ENCODE measurements at regions not wholly inside any gene's neighbourhood (a gene's known extent, or its start where the extent isn't known, plus 50 kb on each side); places are given as distances from the start of the nearest gene placed in this dataset.

DNA sequence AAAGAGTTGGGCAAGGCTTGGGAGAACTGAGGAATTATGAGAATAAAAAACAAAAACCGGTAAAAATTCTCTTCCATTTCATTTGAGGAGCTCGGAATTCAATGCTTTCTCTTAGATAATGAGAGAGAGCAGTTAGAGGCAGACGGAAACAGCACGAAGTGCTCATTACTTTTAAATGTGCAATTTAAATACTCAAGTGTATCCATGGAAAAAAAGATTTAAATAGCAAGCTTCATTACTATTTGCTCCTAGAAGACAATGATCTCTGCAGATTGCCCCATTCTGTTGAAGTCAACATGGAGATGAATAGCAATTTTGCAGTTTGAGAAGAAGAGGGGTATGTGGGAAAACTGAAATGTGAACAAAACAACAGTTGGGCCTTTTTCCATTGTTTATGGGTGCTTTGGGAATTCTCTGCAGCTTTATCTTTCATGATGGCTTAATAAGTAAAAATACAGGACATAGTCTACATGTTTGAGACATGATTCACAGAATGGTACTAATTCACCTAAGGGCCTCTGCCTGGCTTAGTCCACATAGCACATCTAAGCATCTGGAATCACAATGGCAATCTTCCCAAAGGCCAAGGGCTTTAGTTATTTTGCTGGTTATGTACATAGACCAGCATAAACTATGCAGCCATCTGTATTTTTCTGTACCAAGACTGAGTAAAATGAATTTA lies 512.7 kb upstream of the FAT1 start:
- DNase-seq, result no peak
- no peak overlapping the region for H3K4me3 ChIP-seq

DNA sequence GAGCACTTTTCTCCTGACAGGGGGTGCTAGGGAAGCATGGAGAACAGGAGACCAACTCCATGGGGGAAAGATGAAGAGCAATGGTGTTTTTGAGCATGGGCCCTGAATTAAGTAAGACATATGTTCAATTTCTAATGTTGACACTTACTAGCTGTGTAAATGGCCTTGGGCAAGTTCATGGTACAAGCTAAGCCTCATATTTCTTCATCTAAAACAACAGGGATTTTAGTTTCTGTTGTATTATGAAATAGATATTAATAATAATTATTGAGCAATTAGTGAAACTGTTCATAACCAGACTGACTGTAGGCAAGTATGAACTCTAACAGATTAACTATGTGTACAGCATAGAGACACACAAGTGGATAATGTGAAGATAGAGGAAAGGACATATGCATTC lies 515.0 kb upstream of the FAT1 start:
- no peak for ATAC-seq
- H3K27me3 ChIP-seq, result no peaks in the 10 kb centered on the region

More for the DNA sequence above, 512.7 kb upstream of the FAT1 start:
- H3K9me3 ChIP-seq, result no peaks in the 10 kb centered on the region
- TF ChIP-seq, protein P1, sequence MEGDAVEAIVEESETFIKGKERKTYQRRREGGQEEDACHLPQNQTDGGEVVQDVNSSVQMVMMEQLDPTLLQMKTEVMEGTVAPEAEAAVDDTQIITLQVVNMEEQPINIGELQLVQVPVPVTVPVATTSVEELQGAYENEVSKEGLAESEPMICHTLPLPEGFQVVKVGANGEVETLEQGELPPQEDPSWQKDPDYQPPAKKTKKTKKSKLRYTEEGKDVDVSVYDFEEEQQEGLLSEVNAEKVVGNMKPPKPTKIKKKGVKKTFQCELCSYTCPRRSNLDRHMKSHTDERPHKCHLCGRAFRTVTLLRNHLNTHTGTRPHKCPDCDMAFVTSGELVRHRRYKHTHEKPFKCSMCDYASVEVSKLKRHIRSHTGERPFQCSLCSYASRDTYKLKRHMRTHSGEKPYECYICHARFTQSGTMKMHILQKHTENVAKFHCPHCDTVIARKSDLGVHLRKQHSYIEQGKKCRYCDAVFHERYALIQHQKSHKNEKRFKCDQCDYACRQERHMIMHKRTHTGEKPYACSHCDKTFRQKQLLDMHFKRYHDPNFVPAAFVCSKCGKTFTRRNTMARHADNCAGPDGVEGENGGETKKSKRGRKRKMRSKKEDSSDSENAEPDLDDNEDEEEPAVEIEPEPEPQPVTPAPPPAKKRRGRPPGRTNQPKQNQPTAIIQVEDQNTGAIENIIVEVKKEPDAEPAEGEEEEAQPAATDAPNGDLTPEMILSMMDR (IDR thresholded peaks at IDR 0.05), result no peak
- TF ChIP-seq POLR2A (IDR thresholded peaks at IDR 0.05), result no peak
- no peaks in the 10 kb centered on the region for H3K36me3 ChIP-seq
- H3K27me3 ChIP-seq, result no peaks in the 10 kb centered on the region
- ATAC-seq, result no peak
- 44% methylated on average over 4 of the region's 4 CpGs for WGBS (ENCODE audit: insufficient coverage, low coverage, low lambda C conversion rate, missing lambda C conversion rate)
- H3K4me1 ChIP-seq, result no peaks in the 10 kb centered on the region
- intact Hi-C loops (cut with DNase I), result no loop called here
- H3K27ac ChIP-seq, result no peak overlapping the region

DNA sequence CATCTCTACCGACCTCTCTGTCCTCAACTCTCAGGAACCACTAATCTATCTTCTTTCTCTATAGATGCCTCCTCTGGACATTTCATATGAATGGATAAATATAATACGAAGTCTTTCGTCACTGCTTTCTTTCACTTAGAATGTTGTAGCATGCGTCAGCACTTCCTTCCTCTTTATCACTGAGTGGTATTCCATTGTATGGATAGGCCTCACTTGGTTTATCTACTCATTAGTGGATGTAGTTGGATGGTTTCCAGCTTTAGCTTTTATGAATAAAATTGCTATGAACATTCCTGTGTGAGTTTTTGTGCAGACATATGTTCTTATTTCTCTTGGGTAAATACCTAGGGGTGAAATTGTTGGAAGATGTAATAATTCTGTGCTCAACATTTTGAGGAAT lies 528.2 kb upstream of the FAT1 start:
- H3K4me3 ChIP-seq, result no peak overlapping the region
- H3K27me3 ChIP-seq, result no peaks in the 10 kb centered on the region
- H3K9me3 ChIP-seq, result no peaks in the 10 kb centered on the region
- no peaks in the 10 kb centered on the region for H3K36me3 ChIP-seq
- ATAC-seq (no peak), DNase-seq (no peak)
- no peak for TF ChIP-seq POLR2A (IDR thresholded peaks at IDR 0.05)
- TF ChIP-seq, protein P1 (IDR thresholded peaks at IDR 0.05), result no peak
- 49% methylated on average over 4 of the region's 4 CpGs for WGBS (ENCODE audit: insufficient coverage, low coverage, low lambda C conversion rate, missing lambda C conversion rate)
- H3K4me1 ChIP-seq, result no peaks in the 10 kb centered on the region
- no peak overlapping the region for H3K27ac ChIP-seq
- intact Hi-C loops (cut with DNase I), result no loop called here

More for the DNA sequence above, 515.0 kb upstream of the FAT1 start:
- H3K36me3 ChIP-seq, result no peaks in the 10 kb centered on the region
- no peaks in the 10 kb centered on the region for H3K9me3 ChIP-seq
- DNase-seq, result no peak
- no peaks in the 10 kb centered on the region for H3K4me1 ChIP-seq
- intact Hi-C loops (cut with DNase I), result no loop called here
- no peak overlapping the region for H3K27ac ChIP-seq
- no peak overlapping the region for H3K4me3 ChIP-seq
- no peak for TF ChIP-seq POLR2A (IDR thresholded peaks at IDR 0.05)

DNA sequence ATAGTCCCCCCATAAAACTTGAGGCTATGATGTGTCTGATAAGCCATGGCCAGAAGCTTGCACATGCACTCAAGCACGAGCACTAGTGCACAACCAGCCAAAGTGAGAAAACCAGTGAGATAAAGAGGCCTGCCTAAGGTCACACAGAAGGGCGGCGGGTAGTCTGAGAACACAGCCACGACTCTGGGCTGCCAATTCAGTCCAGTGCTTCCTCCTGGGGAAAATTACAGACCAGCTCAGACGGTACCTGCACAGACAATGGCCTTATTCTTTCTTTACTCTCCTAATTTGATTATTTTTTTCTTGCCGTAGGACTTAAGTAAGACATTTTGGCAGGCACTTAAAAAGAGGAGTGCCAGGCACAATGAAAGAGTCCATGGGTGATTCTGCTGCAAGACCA lies 533.2 kb upstream of the FAT1 start:
- H3K27ac ChIP-seq, result no peak overlapping the region
- no peak for DNase-seq
- TF ChIP-seq POLR2A (IDR thresholded peaks at IDR 0.05), result no peak
- TF ChIP-seq, protein P1 (IDR thresholded peaks at IDR 0.05), result no peak
- 40% methylated on average over 5 of the region's 6 CpGs for WGBS (ENCODE audit: insufficient coverage, low coverage, low lambda C conversion rate, missing lambda C conversion rate)
- no peaks in the 10 kb centered on the region for H3K9me3 ChIP-seq
- no peaks in the 10 kb centered on the region for H3K4me1 ChIP-seq
- no peak for ATAC-seq
- no peaks in the 10 kb centered on the region for H3K36me3 ChIP-seq
- no peak overlapping the region for H3K4me3 ChIP-seq
- no peaks in the 10 kb centered on the region for H3K27me3 ChIP-seq
- intact Hi-C loops (cut with DNase I), result no loop called here

DNA sequence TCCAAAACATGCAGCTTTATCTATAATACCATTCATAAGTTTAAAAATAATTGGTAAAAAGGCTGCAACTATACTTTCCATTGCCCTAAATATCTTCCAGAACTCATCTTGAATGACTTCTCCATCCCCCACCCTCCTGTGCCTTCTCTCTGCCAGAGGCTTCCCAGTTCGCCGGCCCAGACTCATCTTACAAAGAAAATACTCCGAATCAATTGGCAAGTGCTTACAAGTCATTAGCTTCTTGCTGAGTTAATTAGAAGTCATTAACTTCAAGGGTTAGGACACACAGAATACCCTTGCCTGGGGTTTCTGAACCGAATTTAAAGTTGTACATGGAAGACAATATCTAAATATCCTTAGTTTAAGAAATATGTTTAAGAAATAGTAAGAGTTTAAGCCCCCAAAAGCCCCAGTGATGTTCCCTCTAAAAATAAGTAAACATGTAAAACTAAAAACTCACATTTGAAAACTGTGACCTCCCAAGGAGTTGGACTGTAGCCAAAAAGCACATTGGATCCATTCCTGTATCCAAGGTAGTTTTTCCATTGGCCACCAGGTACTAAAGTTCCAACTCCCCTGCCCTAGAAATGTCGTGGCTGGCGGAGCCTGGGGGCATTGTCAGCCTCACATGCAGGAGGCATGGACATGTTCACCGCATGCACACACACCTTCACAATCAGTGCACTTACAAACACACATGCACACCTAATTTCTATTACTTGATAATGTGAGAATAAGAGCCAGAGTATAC lies 535.2 kb upstream of the FAT1 start:
- Histone ChIP-seq H3K4me3 (no peak overlapping the region), H3K27me3 (no peaks in the 10 kb centered on the region), H3K4me1 (no peaks in the 10 kb centered on the region), H3K9me3 (no peaks in the 10 kb centered on the region), H3K27ac (no peak overlapping the region), H3K36me3 (no peaks in the 10 kb centered on the region)
- ATAC-seq, result no peak
- TF ChIP-seq, protein P1 (IDR thresholded peaks at IDR 0.05), result no peak
- TF ChIP-seq POLR2A (IDR thresholded peaks at IDR 0.05), result no peak
- WGBS (ENCODE audit: insufficient coverage, low coverage, low lambda C conversion rate, missing lambda C conversion rate), result 31% methylated on average over 7 of the region's 7 CpGs
- DNase-seq, result no peak
- intact Hi-C loops (cut with DNase I), result no loop called here
